ENCODE measurements at regions not wholly inside any gene's neighbourhood (a gene's known extent, or its start where the extent isn't known, plus 50 kb on each side); places are given as distances from the start of the nearest gene placed in this dataset.

DNA sequence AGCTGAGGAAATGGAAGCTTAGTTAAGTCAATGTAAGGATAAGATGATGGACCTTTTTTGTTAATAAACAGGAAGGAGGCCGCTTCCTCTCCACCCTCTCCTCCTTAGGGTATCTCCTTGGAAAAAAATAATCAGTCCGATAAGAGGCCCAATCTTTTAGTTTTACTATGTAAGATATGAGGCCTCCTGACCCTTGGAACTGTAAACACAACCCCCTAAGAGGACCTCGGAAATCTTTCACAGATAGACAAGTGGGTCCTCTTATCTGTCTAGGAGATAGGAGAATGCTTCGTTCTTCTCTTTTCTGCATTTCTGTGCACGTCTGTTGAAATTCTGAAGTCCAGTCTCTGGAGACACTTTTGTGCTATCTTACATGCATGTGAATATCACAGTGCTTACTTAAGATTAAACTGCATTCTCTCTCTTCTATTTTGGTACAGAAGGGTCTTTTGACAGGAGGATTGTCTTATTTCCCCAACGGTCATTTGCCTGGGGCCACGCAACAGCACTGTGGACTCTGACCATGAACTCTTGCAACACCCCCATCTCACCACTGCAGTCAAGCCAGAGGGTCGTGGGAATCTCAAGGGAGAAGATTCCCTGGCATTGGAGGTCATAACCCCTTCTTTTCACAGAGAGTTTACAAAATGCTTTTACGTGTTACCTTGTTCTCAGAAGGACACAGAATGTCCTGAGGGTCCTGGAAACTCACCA lies 313.0 kb upstream of the RTL1 start:
- H3K4me3 Mint-ChIP-seq, result no peak overlapping the region
- peaks cover 0 to 6% (median 3%) of the 10 kb centered on the region in 3 donors for H3K27me3 Mint-ChIP-seq (ENCODE audit: low read depth in 3 of 3)
- no peaks in the 10 kb centered on the region for H3K4me1 Mint-ChIP-seq

DNA sequence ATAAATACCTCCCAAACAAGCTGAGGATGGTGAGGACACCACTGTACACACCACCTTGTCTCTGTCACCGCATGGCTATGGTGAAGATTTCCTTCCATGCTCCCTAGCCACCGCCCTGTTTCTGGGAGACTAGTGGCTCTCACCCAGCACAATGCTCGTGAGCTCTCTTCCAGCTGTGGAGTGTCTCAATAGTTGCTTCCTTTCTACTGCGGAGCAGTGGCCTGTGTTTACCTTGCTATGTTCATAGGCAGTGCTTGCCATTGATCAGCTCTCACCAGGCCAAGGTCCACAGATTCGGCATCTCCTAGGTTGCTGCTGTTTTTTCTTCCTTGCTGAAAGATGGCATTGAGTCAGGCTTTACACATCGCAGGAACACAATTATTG lies 313.6 kb upstream of the RTL1 start:
- H3K4me3 Mint-ChIP-seq, result no peak overlapping the region
- no peak for DNase-seq
- H3K27ac Mint-ChIP-seq, result no peak overlapping the region
- no peaks in the 10 kb centered on the region for H3K4me1 Mint-ChIP-seq
- peaks cover 1 to 17% (median 3%) of the 10 kb centered on the region in 6 donors for H3K9me3 Mint-ChIP-seq
- H3K36me3 Mint-ChIP-seq, result peaks cover 2 to 3% (median 2%) of the 10 kb centered on the region in 3 donors
- peaks cover 0 to 6% (median 2%) of the 10 kb centered on the region in 3 donors for H3K27me3 Mint-ChIP-seq (ENCODE audit: low read depth in 3 of 3)

More for the DNA sequence above, 313.0 kb upstream of the RTL1 start:
- Mint-ChIP-seq H3K9me3 (peaks cover 4 to 22% (median 6%) of the 10 kb centered on the region in 6 donors), H3K36me3 (peaks cover 3 to 5% (median 5%) of the 10 kb centered on the region in 3 donors), H3K27ac (no peak overlapping the region)
- DNase-seq, result no peak

DNA sequence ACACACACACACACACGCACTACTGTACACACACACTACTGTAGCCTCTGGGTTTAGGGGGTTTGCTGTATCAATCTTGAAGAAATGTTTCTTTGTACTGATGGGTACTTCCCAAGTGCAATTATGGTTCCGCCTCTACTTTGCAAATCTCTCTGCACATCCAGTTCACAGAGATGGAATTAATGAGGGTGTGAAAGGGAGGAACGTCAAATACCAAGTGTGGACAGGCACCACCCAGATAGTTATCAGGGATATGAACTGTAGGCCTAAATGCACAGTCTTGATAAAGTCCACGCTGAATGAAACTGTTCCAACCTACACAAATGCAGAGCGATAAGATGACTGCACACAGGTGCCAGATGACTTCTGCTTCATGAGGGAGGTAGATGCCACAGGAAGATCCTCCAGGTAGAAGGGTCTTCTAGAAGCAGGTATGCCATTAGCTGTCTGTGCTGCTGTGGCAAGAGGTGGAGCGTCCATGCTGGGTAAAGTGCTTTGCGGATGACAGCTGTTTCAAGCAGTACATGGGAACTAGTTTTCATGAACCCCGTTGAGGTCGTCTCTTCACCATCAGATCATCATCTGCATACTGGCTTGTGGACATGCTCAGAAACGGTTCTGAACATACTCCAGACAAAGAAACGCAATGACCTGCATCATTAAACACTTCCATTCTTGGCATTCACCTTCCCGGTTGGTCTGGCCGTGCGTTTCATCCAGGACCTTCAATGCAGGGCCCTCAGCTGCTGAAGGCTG lies 314.3 kb upstream of the RTL1 start:
- H3K36me3 Mint-ChIP-seq, result peaks cover 0 to 2% (median 0%) of the 10 kb centered on the region in 3 donors
- H3K4me3 Mint-ChIP-seq, result no peak overlapping the region
- peaks cover 0 to 12% (median 2%) of the 10 kb centered on the region in 3 donors for H3K27me3 Mint-ChIP-seq (ENCODE audit: low read depth in 3 of 3)
- DNase-seq, result no peak
- H3K4me1 Mint-ChIP-seq, result no peaks in the 10 kb centered on the region
- H3K9me3 Mint-ChIP-seq, result peaks cover 0 to 12% (median 2%) of the 10 kb centered on the region in 6 donors
- no peak overlapping the region for H3K27ac Mint-ChIP-seq

DNA sequence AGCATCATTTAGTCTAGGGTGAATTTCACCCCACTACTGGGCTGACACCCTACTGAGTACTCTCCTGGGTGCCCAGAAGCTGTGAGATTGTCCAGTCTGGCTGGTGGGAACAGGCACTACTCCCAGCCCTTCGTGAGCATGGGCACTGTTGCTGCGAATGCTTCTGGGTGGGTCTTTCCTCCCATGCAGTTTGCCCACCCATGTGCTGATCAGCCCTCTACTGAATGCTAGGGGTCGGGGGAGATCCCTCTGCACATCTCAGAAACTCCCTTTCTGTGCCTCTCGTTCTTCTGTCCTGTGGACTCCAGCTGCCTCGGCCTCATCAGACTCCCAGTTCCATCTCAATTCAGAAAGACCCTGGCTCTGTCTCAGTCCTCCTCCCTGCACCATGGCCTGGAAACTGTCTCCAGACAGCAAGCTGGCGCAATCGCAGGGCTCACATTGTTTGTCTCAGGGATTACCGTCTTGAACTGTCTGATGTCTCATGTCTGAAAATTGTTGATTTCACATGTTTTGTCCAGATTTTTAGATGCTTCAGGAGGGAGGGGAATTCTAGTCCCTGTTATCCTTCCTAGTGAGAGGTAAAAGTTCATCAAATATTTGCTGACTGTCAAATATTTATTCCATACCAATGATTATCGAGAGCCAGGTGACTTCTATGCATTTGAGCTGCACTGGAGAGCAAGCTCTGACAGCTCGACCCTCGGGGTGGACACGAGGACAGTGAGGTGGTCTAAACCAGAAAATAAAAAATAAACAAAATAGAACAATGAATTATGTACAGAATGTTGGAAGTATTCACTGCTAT lies 316.6 kb upstream of the RTL1 start:
- Mint-ChIP-seq H3K27ac (no peak overlapping the region), H3K4me3 (no peak overlapping the region), H3K27me3 (ENCODE audit: low read depth in 3 of 3) (peaks cover 0 to 6% (median 3%) of the 10 kb centered on the region in 3 donors), H3K36me3 (no peaks in the 10 kb centered on the region), H3K9me3 (peaks cover 0 to 2% (median 2%) of the 10 kb centered on the region in 6 donors), H3K4me1 (no peaks in the 10 kb centered on the region)
- no peak for DNase-seq

DNA sequence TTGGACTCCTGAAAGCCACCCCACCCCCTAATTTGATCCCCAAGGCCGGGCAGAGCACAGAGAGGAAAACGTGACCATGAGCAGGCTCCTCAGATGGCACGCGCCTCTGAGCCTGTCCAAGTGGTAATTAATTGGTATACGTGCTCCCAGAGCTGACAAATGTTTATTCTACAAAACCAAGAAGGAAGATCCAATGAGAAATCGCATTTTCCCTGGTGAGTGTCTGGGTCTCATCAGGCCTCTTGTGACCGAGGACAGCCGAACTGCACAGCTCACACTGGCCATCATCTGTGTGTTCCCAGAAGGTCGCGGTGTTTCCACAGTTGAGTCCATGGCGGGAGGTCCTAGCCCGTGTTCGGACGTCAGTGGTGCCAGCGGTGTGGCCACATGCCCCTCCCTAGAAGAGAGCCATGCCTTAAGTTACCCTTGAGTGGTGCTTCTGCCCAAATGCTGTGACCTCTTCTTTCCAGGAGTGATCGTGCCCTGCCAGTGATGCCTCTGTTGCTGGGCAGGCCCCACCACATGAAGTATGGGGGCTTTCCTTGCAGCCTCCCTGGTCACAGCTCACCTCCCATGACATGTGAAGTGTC lies 317.5 kb upstream of the RTL1 start:
- no peak for DNase-seq
- Mint-ChIP-seq H3K27ac (no peak overlapping the region), H3K27me3 (ENCODE audit: low read depth in 3 of 3) (peaks cover 0 to 6% (median 3%) of the 10 kb centered on the region in 3 donors), H3K4me3 (no peak overlapping the region), H3K9me3 (peaks cover 0 to 2% (median 0%) of the 10 kb centered on the region in 6 donors), H3K36me3 (no peaks in the 10 kb centered on the region), H3K4me1 (no peaks in the 10 kb centered on the region)

DNA sequence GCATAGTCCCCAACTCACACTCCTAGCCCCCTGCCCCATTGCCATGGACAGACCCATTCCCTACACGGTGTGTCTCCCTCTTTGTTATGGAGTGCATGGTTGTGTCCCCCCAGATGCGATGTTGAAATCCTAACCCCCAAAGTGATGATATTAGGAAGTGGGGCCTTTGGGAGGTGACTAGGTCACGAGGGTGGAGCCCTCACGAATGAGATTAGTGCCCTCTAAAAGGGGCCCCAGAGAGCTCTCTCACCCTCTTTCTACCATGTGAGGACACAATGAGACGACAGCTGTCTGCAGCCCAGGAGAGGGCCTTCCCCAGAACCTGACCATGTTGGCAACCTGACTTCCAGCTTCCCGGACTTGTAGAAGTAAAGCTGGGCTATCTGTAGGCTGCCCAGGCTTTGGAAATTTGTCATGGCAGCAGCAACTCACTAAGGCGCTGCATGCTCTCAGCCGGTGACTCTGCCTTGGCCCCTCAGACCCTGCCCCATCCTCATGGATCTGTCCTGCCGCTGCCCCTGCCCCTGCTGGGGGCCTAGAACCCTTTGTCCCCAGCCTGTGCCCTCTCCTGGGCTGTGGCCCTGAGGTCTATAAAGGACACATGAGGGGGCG lies 318.1 kb upstream of the RTL1 start:
- no peak for DNase-seq

DNA sequence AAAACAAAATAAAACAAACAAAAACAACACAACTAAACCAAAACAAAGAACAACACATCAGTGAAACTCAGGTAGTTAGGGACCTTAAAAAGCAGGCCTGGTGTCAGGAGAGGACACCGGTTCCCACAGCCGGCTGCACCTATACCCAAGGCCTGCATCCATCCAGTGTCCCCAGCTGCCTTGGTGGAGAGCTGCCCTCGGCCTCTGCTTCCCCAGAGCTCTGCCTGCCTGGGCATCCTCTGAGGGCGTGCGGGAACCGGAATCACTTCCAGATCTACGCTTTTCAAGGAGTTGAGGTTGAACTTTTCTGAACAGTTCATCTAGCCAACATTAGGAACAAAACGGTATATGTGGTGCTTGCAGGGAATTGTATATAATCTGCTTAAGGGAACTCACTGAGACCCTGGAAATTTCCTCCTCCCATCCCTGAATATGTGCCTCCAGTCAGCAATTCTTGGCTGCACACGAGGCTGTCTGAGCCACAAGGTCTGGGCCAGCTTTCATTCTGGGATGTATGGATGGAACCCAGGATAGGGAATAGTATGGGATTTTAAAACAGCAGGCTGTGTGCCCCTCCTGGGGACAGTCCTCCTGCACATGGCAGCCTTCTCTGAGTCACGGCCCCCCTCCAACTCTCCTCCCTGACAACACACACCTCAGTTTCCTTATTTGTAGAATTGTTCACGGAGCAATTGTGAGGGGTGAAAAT lies 319.0 kb upstream of the RTL1 start:
- H3K9me3 Mint-ChIP-seq, result peaks cover 0 to 2% (median 0%) of the 10 kb centered on the region in 6 donors
- H3K36me3 Mint-ChIP-seq, result no peaks in the 10 kb centered on the region
- peaks cover 0 to 6% (median 3%) of the 10 kb centered on the region in 3 donors for H3K27me3 Mint-ChIP-seq (ENCODE audit: low read depth in 3 of 3)
- no peaks in the 10 kb centered on the region for H3K4me1 Mint-ChIP-seq
- no peak overlapping the region for H3K27ac Mint-ChIP-seq
- H3K4me3 Mint-ChIP-seq, result no peak overlapping the region
- DNase-seq, result no peak

More for the DNA sequence above, 318.1 kb upstream of the RTL1 start:
- H3K4me1 Mint-ChIP-seq, result no peaks in the 10 kb centered on the region
- peaks cover 0 to 6% (median 3%) of the 10 kb centered on the region in 3 donors for H3K27me3 Mint-ChIP-seq (ENCODE audit: low read depth in 3 of 3)
- no peaks in the 10 kb centered on the region for H3K36me3 Mint-ChIP-seq
- no peak overlapping the region for H3K27ac Mint-ChIP-seq
- H3K4me3 Mint-ChIP-seq, result no peak overlapping the region
- peaks cover 0 to 2% (median 0%) of the 10 kb centered on the region in 6 donors for H3K9me3 Mint-ChIP-seq

DNA sequence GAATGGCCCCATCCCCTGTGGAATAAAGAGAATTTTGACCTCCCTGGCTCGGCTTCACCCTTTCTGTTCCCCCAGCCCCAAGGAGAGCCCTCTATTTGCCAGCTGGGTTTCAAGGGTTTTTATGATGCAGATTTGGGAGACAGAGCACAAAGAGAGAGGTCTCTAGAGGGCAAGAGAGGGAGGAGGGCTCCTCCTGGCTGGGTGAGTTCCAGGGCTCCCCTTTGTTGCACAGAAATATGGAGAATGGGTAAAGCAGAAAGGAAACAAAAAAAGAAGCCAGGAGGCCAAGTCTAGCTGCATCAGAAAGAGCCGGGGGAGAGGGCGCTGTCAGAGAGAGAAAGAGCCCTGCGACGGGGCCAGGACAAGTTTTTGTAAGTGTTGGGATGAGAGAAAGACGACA lies 319.6 kb upstream of the RTL1 start:
- peaks cover 0 to 6% (median 3%) of the 10 kb centered on the region in 3 donors for H3K27me3 Mint-ChIP-seq (ENCODE audit: low read depth in 3 of 3)
- no peak overlapping the region for H3K27ac Mint-ChIP-seq
- H3K36me3 Mint-ChIP-seq, result no peaks in the 10 kb centered on the region
- no peaks in the 10 kb centered on the region for H3K4me1 Mint-ChIP-seq
- DNase-seq, result no peak
- peaks cover 0 to 2% (median 0%) of the 10 kb centered on the region in 6 donors for H3K9me3 Mint-ChIP-seq
- no peak overlapping the region for H3K4me3 Mint-ChIP-seq

DNA sequence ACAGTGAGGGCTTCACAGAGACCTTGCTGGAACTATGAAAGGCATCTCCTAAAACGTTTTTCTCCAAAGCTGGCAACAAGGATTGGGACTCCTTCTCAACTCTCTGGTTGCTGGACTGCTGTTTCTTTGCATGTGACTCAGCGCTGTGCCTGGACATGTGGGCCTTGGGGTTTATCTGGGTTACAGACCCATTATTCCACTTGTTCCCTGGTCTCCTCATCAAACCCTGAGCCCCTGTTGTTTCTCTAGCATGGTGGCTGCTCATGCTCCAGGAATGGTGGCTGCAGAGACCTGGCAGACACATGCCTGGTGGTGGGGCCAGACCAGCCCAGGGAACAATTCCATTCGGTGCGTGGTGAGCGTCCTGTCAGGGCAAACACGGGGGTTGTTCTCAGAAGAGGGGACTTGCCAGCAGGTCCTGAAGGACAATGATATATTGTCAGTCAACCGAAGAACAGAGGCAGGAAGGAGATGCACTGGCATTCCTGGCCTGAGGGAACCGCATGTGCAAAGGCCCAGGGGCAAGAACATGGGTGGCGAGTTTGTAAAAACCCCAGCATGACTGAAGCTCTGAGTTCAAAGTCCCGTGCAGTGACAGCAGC lies 320.1 kb upstream of the RTL1 start:
- Mint-ChIP-seq H3K4me1 (no peaks in the 10 kb centered on the region), H3K27ac (no peak overlapping the region), H3K4me3 (no peak overlapping the region), H3K36me3 (no peaks in the 10 kb centered on the region), H3K9me3 (peaks cover 0 to 2% (median 0%) of the 10 kb centered on the region in 6 donors), H3K27me3 (ENCODE audit: low read depth in 3 of 3) (peaks cover 0 to 6% (median 3%) of the 10 kb centered on the region in 3 donors)
- DNase-seq, result no peak

DNA sequence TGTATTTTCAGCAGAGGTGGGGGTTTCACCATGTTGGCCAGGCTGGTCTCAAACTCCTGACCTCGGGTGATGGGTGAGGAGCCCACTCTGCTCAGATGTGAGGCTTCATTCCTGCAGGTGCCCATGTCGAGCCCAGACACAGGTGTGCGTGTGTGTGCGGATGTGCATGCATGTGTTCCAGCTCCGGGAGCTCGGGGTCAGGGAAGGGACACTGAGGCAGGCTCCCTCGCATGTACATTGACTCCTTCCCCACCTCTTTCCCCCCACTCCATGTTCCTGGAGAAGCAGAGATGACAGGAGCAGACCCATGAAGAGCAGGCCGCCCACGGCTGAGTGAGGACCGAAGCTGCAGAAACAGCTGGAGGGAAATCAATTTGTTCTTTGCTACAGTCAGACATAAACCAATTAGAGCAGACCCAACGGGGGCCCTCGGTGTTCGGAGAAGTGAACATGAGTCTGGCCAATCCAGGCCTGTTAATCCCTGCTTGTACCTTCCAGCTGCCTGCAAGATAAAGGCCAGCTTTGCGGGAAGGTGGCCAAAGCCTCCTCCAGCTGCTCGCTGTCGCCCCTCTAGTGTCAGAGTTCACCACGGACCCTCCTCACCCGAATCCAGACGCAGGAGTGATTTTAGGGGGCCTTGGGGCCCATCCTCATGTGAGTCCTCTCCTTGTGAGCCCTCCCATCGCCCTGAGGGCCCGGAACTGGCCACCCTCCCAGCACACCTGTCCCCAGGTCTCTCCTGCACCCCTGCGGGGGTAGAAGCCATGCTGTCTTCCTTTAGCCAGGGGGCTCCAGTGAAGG lies 321.0 kb upstream of the RTL1 start:
- Mint-ChIP-seq H3K4me3 (no peak overlapping the region), H3K27ac (no peak overlapping the region), H3K9me3 (peaks cover 0 to 2% (median 0%) of the 10 kb centered on the region in 6 donors), H3K36me3 (no peaks in the 10 kb centered on the region), H3K4me1 (no peaks in the 10 kb centered on the region), H3K27me3 (ENCODE audit: low read depth in 3 of 3) (peaks cover 0 to 8% (median 3%) of the 10 kb centered on the region in 3 donors)
- no peak for DNase-seq

DNA sequence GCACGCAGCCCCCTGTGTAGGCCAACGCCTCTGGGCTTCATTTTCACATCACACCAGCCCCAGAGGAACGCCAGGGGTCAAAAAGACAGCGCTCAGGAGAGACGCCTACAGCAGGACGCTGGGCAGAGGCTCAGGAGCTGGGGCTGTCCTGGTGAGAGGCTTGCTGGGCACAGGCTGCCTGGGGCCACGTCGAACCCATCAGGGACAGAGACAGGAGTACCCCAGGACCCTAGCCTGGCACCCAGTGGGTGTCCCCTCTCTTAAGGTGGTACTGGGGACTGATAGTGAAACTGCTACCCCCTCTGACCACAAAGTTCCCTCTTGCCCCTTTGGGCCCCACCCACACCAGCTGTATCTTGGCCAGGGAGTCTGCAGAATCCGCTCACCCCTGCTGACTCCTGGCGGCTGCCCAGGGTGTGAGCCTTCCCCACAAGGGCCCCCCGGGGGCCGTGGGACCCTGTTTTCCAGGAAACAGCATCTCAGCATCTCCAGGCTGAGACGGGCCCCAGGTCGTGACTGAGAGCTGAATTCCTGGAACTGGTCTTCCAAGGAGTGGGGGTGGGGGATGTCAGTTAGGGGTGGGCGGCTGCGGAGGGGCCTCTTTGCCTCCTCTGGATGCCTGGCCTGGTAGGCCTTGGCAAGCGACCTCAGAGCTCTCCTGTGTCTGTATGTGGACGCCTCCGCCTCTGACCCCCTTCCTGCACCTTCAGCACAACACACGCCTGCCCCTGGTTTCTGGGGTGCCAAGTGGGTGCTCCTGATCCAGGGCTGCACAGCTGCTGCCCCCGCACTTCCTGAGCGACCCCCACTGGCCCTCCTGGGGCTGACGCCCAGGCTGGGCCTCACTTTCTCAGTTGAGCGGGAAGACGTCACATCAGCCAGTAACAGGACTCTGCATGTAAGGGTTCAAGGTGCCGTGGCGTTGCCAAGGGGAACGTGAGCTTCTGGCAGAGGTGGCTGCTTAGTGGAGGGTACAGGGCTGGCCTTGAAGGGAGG lies 321.9 kb upstream of the RTL1 start:
- no peak for DNase-seq
- Mint-ChIP-seq H3K27me3 (ENCODE audit: low read depth in 3 of 3) (peaks cover 0 to 8% (median 3%) of the 10 kb centered on the region in 3 donors), H3K27ac (no peak overlapping the region), H3K4me1 (no peaks in the 10 kb centered on the region), H3K4me3 (no peak overlapping the region), H3K36me3 (no peaks in the 10 kb centered on the region), H3K9me3 (peaks cover 0 to 2% (median 0%) of the 10 kb centered on the region in 6 donors)

All from immature natural killer cell (primary cell).